Tibial nerve (tissue), 3 donors: ENCODE measurements at regions not wholly inside any gene's neighbourhood (a gene's known extent, or its start where the extent isn't known, plus 50 kb on each side); places are given as distances from the start of the nearest gene placed in this dataset.

ENCODE experiments used
- CTCF ChIP-seq, 5 experiments: fragments of 200-600 bp in 3 of 5; fragments of 450-650 bp in 2 of 5; sonication (generic) in 3 of 5; IDR thresholded peaks; one replicate each; pipeline ENCODE4 v1.5.1; 2016 to 2019; ENCODE audit warnings: antibody characterized with exemption in 5 of 5, mild to moderate bottlenecking in 3 of 5, moderate library complexity in 2 of 5
- POLR2A ChIP-seq, 2 donors: fragments of 450-650 bp; IDR thresholded peaks; one replicate each; pipeline ENCODE4 v1.6.1; 2017; ENCODE audit warnings: antibody characterized with exemption in 2 of 2, mild to moderate bottlenecking in 2 of 2, moderate library complexity in 2 of 2

GRCh38 chr12:115650026-115650425 is 627.5 kb downstream of the MED13L start:
- TF ChIP-seq POLR2A (IDR thresholded peaks at IDR 0.05): no peak
- TF ChIP-seq CTCF (IDR thresholded peaks at IDR 0.05): no peak
